GM10266 (cell line): ENCODE measurements at regions not wholly inside any gene's neighbourhood (a gene's known extent, or its start where the extent isn't known, plus 50 kb on each side); places are given as distances from the start of the nearest gene placed in this dataset.

Source experiments
- DNase-seq: peaks from one replicate; pipeline ENCODE4 v3.0.0; 2012; ENCODE audit errors: extremely low spot score
- TF ChIP-seq, protein P1 (sequence below): IDR thresholded peaks from 2 replicates; pipeline ENCODE4 v1.5.1; 2012; ENCODE audit warnings: mild to moderate bottlenecking, low read depth; ENCODE audit not compliant: control insufficient read depth, insufficient read depth; ENCODE audit errors: missing control alignments

DNA sequence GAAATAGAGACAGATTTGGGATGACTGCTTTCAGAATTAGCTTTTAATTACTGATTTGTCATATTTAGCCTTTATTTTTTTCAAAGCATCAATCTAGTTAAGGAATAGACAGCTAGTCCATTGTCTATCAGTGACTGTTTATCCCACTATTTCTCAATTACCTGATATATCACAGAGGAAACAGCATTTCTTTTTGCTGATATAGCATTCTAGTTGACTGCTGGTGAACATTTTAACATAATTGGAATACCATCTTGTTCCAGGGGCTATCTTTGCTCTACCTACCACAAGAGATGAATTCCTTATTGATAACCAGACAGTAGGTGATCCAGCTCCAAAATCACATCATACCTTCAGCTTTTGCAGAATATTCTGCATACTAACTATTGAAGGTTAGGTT, 982.7 kb downstream of the SQOR start:
- no peak for DNase-seq
- TF ChIP-seq, protein P1, sequence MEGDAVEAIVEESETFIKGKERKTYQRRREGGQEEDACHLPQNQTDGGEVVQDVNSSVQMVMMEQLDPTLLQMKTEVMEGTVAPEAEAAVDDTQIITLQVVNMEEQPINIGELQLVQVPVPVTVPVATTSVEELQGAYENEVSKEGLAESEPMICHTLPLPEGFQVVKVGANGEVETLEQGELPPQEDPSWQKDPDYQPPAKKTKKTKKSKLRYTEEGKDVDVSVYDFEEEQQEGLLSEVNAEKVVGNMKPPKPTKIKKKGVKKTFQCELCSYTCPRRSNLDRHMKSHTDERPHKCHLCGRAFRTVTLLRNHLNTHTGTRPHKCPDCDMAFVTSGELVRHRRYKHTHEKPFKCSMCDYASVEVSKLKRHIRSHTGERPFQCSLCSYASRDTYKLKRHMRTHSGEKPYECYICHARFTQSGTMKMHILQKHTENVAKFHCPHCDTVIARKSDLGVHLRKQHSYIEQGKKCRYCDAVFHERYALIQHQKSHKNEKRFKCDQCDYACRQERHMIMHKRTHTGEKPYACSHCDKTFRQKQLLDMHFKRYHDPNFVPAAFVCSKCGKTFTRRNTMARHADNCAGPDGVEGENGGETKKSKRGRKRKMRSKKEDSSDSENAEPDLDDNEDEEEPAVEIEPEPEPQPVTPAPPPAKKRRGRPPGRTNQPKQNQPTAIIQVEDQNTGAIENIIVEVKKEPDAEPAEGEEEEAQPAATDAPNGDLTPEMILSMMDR, result no peak

- TF ChIP-seq, protein P1, result no peak
- DNase-seq, result no peak
These were observed 984.2 kb downstream of the SQOR start for GRCh38 chr15:46618984-46619383.

- TF ChIP-seq, protein P1, result no peak
- no peak for DNase-seq
These were observed 985.7 kb downstream of the SQOR start for GRCh38 chr15:46620392-46621013.

DNA sequence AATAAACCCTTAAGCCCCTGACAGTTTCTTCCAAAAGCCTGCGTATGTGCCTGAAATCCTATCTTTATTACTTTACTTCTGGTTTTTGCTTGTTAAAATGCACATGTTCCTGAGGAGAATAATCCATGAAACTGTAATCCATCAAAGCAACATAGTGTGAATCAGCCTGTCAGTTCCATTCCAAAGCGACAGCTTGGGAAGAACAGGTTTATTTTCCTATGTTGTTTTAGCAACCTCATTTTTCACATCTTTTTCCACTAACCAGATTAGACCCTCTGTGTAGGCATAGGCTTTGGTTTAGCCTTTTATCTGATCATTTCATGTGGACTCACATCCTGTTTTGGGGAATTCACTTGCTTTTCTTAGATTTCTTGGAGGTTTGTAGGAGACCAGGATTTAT, 988.0 kb downstream of the SQOR start:
- TF ChIP-seq, protein P1, result no peak
- DNase-seq, result no peak

DNA sequence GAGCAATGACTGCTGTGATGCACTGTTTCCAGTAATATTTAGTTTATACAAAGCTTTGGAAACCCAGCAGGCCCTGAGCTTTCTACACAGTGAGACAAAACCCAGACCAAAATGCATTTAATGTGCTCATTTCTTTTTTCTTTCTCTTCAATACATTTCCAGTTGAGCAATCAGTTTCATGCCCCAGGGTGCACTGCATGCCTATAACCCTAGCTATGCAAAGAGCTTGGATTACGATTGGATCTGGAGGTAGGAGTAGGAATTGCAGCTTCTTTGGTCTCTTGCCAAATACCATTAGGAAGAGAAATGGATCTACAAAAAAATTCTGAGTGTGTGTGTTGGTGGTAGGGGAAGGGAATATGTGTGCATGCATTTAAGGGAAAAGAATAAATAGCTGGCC, 1001.4 kb downstream of the SQOR start:
- DNase-seq, result no peak

DNA sequence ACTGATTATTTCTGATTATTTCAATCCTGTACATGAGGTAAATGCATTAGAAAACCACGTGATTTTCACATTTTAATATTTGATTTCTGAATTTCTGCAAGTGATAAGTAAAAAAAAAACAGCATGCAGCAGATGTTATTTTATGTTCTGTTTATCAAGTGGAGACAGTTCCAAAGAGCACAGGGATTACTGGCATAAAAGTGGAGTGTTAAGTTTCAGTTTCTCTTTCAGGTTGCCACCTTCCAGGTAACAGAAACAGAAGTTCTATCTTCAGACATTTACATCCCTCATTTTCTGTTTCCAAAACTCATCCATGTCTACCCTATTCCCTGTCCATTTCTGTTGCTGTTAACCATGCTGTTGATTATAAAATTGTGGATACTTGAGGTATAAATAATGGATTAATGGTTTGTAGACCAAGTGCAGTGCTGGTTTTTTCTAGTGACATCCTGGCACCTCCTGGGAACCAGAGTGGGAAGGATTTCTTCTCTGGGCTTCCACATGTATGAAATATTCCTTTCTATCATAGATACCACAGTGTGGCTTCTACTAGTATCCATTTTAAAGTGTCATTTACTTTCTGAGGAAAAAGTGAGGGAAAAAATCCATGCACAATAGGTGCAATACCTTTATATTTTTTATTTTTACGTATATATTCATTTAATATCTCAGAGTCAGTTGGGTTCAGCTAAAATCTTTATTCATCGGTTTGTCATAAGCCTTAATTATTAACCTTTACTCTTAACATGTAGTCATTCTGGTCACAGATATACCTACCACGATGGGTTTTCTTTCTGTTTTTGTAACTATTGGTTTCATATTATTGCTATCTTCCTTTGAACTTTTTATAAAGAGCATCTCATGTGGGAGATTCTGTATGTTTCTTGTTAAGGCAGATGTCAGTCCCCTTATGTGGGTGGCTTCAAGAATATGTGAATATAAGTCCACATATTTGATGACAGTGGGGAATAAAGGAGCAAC, 1010.0 kb downstream of the SQOR start:
- no peak for DNase-seq
- TF ChIP-seq, protein P1, result no peak

More for the DNA sequence above, 1001.4 kb downstream of the SQOR start:
- TF ChIP-seq, protein P1, result no peak

GRCh38 chr15:46646490-46646889, 1011.7 kb downstream of the SQOR start:
- TF ChIP-seq, protein P1, result no peak
- no peak for DNase-seq
